ENCODE measurements at regions not wholly inside any gene's neighbourhood (a gene's known extent, or its start where the extent isn't known, plus 50 kb on each side); places are given as distances from the start of the nearest gene placed in this dataset.

DNA sequence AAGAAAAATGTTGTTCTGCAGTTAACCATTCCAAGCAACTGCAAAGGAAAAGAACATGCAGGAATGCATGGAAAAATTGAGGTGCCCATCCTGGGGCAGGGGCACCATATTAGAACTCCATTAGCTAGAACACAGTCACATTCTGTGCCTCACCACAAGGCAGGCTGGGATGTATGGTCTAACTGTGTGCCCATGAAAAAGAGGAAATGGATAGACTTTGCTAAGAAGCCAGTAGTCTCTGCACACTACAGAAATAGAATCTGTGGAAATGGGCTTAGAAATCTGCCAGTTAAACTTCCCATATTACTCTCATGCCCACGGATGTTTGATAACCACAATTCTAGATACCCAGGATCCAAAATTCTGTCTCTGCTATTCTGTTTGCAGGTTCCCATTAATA, 423.8 kb upstream of the SMARCA2 start:
- TF ChIP-seq POLR2A (IDR thresholded peaks at IDR 0.05; ENCODE audit: extremely low read depth, insufficient read length) = no peak
- TF ChIP-seq, protein P1, sequence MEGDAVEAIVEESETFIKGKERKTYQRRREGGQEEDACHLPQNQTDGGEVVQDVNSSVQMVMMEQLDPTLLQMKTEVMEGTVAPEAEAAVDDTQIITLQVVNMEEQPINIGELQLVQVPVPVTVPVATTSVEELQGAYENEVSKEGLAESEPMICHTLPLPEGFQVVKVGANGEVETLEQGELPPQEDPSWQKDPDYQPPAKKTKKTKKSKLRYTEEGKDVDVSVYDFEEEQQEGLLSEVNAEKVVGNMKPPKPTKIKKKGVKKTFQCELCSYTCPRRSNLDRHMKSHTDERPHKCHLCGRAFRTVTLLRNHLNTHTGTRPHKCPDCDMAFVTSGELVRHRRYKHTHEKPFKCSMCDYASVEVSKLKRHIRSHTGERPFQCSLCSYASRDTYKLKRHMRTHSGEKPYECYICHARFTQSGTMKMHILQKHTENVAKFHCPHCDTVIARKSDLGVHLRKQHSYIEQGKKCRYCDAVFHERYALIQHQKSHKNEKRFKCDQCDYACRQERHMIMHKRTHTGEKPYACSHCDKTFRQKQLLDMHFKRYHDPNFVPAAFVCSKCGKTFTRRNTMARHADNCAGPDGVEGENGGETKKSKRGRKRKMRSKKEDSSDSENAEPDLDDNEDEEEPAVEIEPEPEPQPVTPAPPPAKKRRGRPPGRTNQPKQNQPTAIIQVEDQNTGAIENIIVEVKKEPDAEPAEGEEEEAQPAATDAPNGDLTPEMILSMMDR (IDR thresholded peaks at IDR 0.05; ENCODE audit: low read depth, low read length) = no peak
- TF ChIP-seq, protein P2, sequence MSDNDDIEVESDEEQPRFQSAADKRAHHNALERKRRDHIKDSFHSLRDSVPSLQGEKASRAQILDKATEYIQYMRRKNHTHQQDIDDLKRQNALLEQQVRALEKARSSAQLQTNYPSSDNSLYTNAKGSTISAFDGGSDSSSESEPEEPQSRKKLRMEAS (IDR thresholded peaks at IDR 0.05; ENCODE audit: low read depth, low read length) = no peak
- no peak for TF ChIP-seq MYC (IDR thresholded peaks at IDR 0.05; ENCODE audit: low read depth, low read length)

Measured in NB4 (cell line).